Esophagus squamous epithelium (tissue), 4 donors: ENCODE measurements at regions not wholly inside any gene's neighbourhood (a gene's known extent, or its start where the extent isn't known, plus 50 kb on each side); places are given as distances from the start of the nearest gene placed in this dataset.

ENCODE experiments used
- CTCF ChIP-seq, 6 experiments: fragments of 450-650 bp in 4 of 6; fragments of 200-600 bp in 2 of 6; sonication (generic) in 2 of 6; IDR thresholded peaks; one replicate each; pipeline ENCODE4 v1.5.1; 2016 to 2019; ENCODE audit warnings: antibody characterized with exemption in 6 of 6, mild to moderate bottlenecking in 4 of 6, moderate library complexity in 4 of 6
- POLR2A ChIP-seq, 4 donors: fragments of 450-650 bp; IDR thresholded peaks; one replicate each; pipeline ENCODE4 v1.6.1; 2017; ENCODE audit warnings: antibody characterized with exemption in 4 of 4, mild to moderate bottlenecking in 4 of 4, moderate library complexity in 3 of 4

- TF ChIP-seq CTCF (IDR thresholded peaks at IDR 0.05) (no peak), POLR2A (IDR thresholded peaks at IDR 0.05) (no peak)
Observed at GRCh38 chr4:136751556-136751955, 780.7 kb downstream of the PCDH18 start.
